Stimulated activated CD8-positive, alpha-beta memory T cell treated with anti-CD3 and anti-CD28 coated beads, Interleukin-15, amount 100 ng/mL, for 4 hours (primary cell): ENCODE measurements at regions not wholly inside any gene's neighbourhood (a gene's known extent, or its start where the extent isn't known, plus 50 kb on each side); places are given as distances from the start of the nearest gene placed in this dataset.
"Not testable (repeated sequence)": the region's sequence is repeated elsewhere in the genome, so short reads cannot be mapped to it uniquely, and the experiment has no call there.

Source experiments
- DNase-seq, 2 donors: peaks; one replicate each; pipeline ENCODE4 v3.0.0-alpha.2; 2020; ENCODE audit warnings: low read depth in 2 of 2

- DNase-seq: no peak
Observed at GRCh38 chr12:131313635-131314034, 359.9 kb downstream of the ADGRD1 start.

DNA sequence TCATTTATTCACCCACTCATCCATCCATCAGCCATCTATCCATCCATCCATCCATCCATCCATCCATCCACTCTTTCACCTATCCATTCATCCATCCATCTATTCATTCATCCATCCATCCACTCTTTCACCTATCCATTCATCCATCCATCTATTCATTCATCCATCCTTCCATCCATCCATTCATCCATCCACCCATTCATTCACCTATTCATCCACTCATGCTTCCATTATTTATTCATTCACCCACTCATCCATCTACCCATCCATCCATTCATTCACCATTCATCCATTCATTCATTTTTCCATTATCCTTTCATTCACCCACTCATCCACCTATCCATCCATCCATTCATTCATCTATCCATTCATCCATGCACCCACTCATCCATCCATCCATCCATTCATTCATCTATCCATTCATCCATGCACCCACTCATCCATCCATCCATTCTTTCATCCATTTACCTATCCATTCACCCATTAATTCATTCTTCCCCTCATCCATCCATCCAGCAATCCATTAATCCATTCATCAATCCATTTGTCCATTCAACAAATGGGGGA lies 360.9 kb downstream of the ADGRD1 start:
- DNase-seq: no peak

DNA sequence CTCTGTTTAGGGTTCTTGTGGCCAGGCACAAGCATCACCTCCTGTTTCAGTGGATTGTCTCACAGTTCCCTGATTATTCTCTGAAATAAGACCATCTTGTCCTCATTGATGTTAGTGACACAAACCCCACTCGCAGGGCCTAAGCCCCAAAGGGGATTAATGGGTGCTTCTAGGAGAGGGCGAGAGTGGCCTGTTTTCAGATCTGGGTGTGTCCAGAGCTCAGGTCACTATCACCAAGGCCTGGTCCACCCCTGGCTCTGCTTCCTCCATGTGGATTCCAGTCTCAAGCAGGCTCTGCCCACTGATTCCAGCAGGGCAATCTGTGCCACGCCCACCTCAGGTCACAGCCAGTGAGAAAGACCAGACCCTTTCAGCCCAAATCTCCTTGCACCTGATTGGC lies 361.9 kb downstream of the ADGRD1 start:
- no peak for DNase-seq

DNA sequence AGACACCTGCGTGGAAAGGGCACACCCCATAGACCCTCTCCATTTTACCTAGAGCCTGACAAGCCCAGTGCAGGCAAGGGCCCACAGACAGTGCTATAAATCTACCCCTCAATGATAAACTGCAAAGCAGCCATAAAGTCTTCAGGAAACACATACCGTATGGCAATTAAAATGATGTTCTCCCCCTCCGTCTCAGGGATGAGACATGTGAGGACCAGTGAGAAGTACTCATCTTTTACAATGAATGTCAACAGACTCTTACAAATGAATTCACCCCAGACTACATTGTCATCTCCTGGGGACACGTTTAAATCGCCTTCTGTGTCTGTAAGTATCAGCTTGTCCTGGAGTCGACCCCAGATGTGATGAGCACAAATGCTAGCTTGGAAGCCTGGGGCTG lies 362.7 kb downstream of the ADGRD1 start:
- DNase-seq: no peak

- no peak for DNase-seq
Observed at GRCh38 chr12:131318045-131318685, 364.5 kb downstream of the ADGRD1 start.

GRCh38 chr12:131321988-131322387 lies 368.3 kb downstream of the ADGRD1 start:
- DNase-seq: no peak

- DNase-seq: not testable (repeated sequence)
Observed at GRCh38 chr12:131322460-131322859, 368.8 kb downstream of the ADGRD1 start.

DNA sequence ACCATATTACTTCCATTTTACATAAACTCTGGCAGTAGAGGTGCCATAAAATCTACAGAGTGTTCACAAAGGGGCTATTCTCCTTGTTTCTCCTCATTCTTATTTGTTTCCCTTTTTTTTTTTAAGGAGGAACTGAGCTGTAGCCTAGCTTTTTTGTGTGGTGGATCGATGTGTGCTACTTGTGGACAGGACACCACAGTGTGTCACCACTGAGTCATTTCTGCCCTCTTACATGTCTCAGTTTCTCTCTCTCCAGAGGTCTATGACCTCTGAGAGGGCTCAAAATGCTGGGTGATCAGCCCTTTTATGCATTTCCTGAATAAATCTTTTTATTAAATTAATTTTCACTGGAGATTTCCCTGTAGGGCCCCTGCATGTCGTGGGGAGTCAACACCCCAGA lies 370.2 kb downstream of the ADGRD1 start:
- DNase-seq: no peak

DNA sequence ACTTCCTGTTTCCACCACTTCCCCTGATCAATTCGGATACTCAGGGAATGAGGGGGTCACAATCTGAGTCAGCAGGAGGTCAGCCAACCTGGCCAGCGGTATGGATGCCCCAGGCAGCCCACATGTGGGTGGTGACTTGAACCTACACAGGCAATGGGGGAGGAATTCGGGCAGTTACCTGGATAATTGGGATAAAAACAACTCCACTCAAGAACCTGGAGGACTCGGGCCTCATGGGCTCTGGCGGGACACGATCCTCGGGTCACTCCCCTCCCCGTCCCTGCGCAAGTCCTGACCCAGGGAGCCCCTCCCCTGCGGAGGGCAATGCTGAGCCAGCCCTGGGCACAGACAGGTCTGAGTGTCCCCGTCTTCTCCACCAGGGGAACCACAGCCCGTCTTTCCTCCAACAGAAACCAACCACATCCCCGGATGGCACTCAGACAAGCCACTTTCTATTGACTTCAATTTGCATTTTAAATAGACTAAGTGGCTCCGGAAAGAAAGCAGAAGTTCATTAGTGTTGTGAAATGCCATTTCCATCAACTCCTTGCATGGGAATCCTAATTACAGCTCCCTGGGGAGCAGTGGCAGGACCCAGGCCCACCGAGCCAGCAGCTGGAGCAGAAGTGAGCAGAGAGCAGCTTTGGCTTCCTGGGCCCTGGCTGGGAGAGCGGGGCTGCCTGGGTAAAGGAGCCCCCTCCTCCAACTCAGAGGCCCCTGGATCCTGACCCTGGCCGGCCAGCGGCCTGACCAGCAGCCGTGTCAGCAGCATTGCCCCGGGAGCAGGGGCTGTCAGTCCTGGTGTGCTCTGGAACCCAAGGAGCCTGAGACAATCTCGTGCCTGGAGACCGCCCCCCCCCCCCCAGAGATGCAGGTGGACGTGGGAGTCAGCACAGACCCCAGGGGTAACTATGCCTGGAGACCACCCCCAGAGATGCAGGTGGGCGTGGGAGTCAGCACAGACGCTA lies 374.1 kb downstream of the ADGRD1 start:
- no peak for DNase-seq

DNA sequence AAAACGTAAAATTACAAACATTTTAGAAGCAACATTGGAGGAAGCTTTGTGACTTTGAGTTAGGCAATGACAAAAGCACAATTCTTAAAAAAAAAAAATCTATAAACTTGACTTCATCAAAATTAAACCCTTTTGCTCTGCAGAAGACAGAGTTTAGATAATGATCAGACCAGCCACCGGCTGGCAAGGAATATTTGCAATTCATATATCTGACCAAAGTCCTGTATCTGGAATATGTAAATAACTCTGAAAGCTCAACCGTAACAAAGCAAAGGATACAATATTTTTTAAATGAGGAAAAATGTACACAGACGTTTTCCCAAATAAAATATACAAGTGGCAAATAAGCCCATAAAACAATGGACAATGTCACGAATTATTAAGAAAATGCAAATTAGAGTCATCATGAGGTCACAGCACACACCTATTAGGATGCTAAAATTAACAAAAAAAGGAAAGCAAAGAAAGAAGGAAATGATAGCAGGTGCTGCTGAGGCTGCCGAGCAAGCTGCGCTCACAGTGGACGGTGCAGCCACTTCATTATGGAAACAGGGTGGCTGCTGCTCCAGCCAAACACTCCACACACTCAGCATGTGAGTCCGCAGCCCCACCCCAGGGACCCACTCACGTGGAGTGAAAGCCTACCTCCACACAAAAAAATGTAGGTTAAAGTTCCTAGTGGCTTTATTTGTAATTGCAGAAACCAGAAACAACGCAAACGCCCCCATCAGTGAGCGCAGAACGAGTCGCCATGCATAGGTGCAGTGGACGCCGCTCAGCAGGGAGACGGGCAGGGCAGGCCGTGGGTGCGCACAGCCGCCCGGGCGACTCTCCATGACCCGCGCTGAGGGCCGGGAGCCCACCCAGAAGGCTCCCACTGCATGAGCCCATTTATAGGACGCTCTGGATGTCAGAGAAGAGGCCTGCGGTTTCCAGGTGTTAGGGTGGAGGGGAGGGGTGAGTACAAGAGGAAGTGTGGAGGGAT lies 375.4 kb downstream of the ADGRD1 start:
- DNase-seq: not testable (repeated sequence)

- DNase-seq: no peak
Observed at GRCh38 chr12:131330106-131330815, 376.6 kb downstream of the ADGRD1 start.

DNA sequence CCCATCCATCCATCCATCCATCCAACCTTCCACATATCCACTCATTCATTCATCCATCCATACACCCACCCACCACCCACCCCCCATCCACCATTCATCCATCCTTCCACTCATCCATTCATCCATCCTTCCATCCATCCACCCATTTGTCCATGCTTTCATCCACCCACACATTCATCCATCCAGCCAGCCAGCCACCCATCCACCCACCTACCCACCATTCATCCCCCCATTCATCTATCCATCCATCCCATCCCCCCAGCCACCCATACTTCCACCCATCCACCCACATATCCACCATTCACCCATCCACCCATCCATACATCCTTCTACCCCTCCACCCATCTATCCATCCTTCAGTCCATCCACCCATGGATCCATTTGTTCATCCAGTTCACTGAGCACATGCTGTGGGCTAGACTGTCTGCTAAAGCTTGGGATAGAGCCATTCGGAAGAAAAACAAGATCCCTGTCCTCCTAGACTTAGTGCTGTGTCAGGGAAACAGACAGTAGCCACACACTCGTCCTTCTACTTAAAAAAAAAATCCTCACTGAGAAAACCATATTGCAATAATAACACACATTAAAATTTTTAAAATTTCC lies 377.5 kb downstream of the ADGRD1 start:
- DNase-seq: no peak

GRCh38 chr12:131332224-131332623 lies 378.5 kb downstream of the ADGRD1 start:
- DNase-seq: no peak

- no peak for DNase-seq
Observed at GRCh38 chr12:131333136-131333535, 377.8 kb upstream of the SFSWAP start.

GRCh38 chr12:131333621-131334440 lies 377.1 kb upstream of the SFSWAP start:
- no peak for DNase-seq

GRCh38 chr12:131334835-131335234 lies 376.1 kb upstream of the SFSWAP start:
- DNase-seq: no peak

DNA sequence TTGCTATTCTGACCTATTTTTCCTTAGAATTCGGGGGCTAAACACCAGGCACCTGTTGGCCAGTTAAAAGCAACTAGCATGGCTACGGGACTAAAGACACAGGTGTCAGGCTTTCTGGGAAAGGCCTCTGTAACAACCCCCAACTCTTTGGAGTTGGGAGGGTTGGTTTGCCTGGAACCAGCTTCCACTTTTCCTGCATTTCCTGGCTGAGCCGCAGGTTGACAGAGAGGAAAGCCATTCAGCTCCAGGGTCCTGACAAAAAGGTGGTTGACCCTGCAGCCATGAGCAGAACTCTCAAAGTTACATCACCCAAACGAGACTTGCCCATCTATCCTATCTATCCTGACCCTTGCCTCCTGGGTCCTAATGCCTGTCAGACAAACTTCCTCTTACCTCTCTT lies 375.4 kb upstream of the SFSWAP start:
- no peak for DNase-seq

- DNase-seq: not testable (repeated sequence)
Observed at GRCh38 chr12:131337861-131338260, 373.0 kb upstream of the SFSWAP start.

DNA sequence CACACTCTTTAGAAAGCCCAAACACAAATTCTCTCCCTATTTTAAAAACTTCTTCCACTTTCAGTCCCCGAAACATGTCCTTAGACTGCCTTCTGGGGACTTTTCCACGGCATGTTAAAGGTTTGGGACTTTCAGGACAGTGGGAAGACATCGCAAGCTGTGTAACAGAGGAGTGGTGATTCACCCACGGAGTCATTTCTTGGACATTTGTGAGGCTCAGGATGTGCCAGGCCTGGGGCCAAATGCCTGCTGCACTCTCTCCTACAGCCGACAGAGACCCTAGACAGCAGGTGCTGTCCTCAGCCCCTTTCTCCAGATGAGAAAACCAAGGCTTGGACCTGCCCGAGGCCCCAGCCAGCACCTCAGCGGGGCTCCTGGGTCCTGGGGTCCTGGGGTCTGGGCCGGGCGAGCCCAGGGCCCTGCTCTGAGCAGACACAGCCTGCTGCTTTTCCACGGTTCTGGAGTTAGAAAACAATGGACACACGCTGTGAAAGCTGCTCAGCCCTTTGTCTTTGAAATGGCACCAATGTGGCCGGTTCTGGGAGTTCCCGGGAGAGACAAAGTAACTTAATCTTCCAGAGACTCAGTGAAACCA lies 370.2 kb upstream of the SFSWAP start:
- DNase-seq: no peak
